ENCODE measurements at regions not wholly inside any gene's neighbourhood (a gene's known extent, or its start where the extent isn't known, plus 50 kb on each side); places are given as distances from the start of the nearest gene placed in this dataset.

- no peak overlapping the region for H3K9ac ChIP-seq (ENCODE audit: low read depth, low read length, poor library complexity)
- H3K23ac ChIP-seq (ENCODE audit: low read depth, low read length, poor library complexity), result no peak overlapping the region
- no peak overlapping the region for H2AFZ ChIP-seq (ENCODE audit: low read length)
- H3K4me1 ChIP-seq (ENCODE audit: control insufficient read depth in 2 of 2, insufficient read depth in 1 of 2, low read depth in 1 of 2, low read length in 2 of 2), result peaks cover 0 to 5% of the 10 kb centered on the region in 2 donors
- no peak overlapping the region for H3K4ac ChIP-seq (ENCODE audit: low read length)
- H3K4me2 ChIP-seq (ENCODE audit: insufficient read depth, low read length, poor library complexity, severe bottlenecking), result no peak overlapping the region
- H2BK12ac ChIP-seq (ENCODE audit: low read length), result no peak overlapping the region
- no peak overlapping the region for H2BK5ac ChIP-seq (ENCODE audit: low read length)
- no peaks in the 10 kb centered on the region for H3K36me3 ChIP-seq (replicated peaks in 1 of 2; ENCODE audit: control insufficient read depth in 2 of 2, insufficient read depth in 2 of 2, low read length in 2 of 2)
- H3K79me1 ChIP-seq (ENCODE audit: low read depth, low read length), result no peaks in the 10 kb centered on the region
- H4K91ac ChIP-seq (ENCODE audit: low read depth, low read length, poor library complexity), result no peak overlapping the region
- H2AK5ac ChIP-seq (ENCODE audit: low read depth, low read length), result no peak overlapping the region
- H2BK15ac ChIP-seq (ENCODE audit: low read length), result no peak overlapping the region
- no peak overlapping the region for H3K4me3 ChIP-seq (ENCODE audit: low read length in 2 of 2)
- H3K9me3 ChIP-seq (replicated peaks in 1 of 2; ENCODE audit: control insufficient read depth in 2 of 2, insufficient read depth in 1 of 2, low read depth in 1 of 2, low read length in 2 of 2), result no peaks in the 10 kb centered on the region
- no peaks in the 10 kb centered on the region for H3K27me3 ChIP-seq (ENCODE audit: control insufficient read depth in 3 of 3, insufficient read depth in 3 of 3, low read depth in 1 of 3, low read length in 3 of 3)
- no peak overlapping the region for H3K27ac ChIP-seq (replicated peaks; ENCODE audit: low read length)
- WGBS, 2 donors (ENCODE audit: extremely low coverage in 2 of 2, insufficient read length in 2 of 2, insufficient replicate concordance in 1 of 2), result no CpG with 5 or more reads among the region's 3 CpGs
- no peak for DNase-seq (ENCODE audit: low spot score)
- H3K18ac ChIP-seq (ENCODE audit: low read length), result no peak overlapping the region
- no peak overlapping the region for H4K8ac ChIP-seq (ENCODE audit: low read depth, low read length)
- no peak overlapping the region for H3K14ac ChIP-seq (ENCODE audit: low read length)
- no peak overlapping the region for H2BK120ac ChIP-seq (ENCODE audit: low read depth, low read length)
Measured at GRCh38 chr1:113246929-113247328, 143.4 kb upstream of the MAGI3 start.

- H3K27ac ChIP-seq (replicated peaks; ENCODE audit: low read length), result no peak overlapping the region
- no peaks in the 10 kb centered on the region for H3K27me3 ChIP-seq (ENCODE audit: control insufficient read depth in 3 of 3, insufficient read depth in 3 of 3, low read depth in 1 of 3, low read length in 3 of 3)
- H2AFZ ChIP-seq (ENCODE audit: low read length), result peak overlapping the region; percentile 13
- H3K9ac ChIP-seq (ENCODE audit: low read depth, low read length, poor library complexity), result no peak overlapping the region
- H3K9me3 ChIP-seq (replicated peaks in 1 of 2; ENCODE audit: control insufficient read depth in 2 of 2, insufficient read depth in 1 of 2, low read depth in 1 of 2, low read length in 2 of 2), result no peaks in the 10 kb centered on the region
- H3K4ac ChIP-seq (ENCODE audit: low read length), result no peak overlapping the region
- H3K79me1 ChIP-seq (ENCODE audit: low read depth, low read length), result no peaks in the 10 kb centered on the region
- H2AK5ac ChIP-seq (ENCODE audit: low read depth, low read length), result no peak overlapping the region
- no peak overlapping the region for H3K23ac ChIP-seq (ENCODE audit: low read depth, low read length, poor library complexity)
- no peak overlapping the region for H3K4me2 ChIP-seq (ENCODE audit: insufficient read depth, low read length, poor library complexity, severe bottlenecking)
- no peaks in the 10 kb centered on the region for H3K36me3 ChIP-seq (replicated peaks in 1 of 2; ENCODE audit: control insufficient read depth in 2 of 2, insufficient read depth in 2 of 2, low read length in 2 of 2)
- no peak for DNase-seq (ENCODE audit: low spot score)
- H2BK120ac ChIP-seq (ENCODE audit: low read depth, low read length), result no peak overlapping the region
- H3K4me3 ChIP-seq (ENCODE audit: low read length in 2 of 2), result no peak overlapping the region
- no peak overlapping the region for H3K18ac ChIP-seq (ENCODE audit: low read length)
- peaks cover 0 to 9% of the 10 kb centered on the region in 2 donors for H3K4me1 ChIP-seq (ENCODE audit: control insufficient read depth in 2 of 2, insufficient read depth in 1 of 2, low read depth in 1 of 2, low read length in 2 of 2)
- no peak overlapping the region for H3K14ac ChIP-seq (ENCODE audit: low read length)
- no CpG with 5 or more reads among the region's 2 CpGs for WGBS, 2 donors (ENCODE audit: extremely low coverage in 2 of 2, insufficient read length in 2 of 2, insufficient replicate concordance in 1 of 2)
- H4K8ac ChIP-seq (ENCODE audit: low read depth, low read length), result no peak overlapping the region
- H2BK15ac ChIP-seq (ENCODE audit: low read length), result no peak overlapping the region
- H2BK12ac ChIP-seq (ENCODE audit: low read length), result no peak overlapping the region
- H4K91ac ChIP-seq (ENCODE audit: low read depth, low read length, poor library complexity), result no peak overlapping the region
- no peak overlapping the region for H2BK5ac ChIP-seq (ENCODE audit: low read length)
Measured at GRCh38 chr1:113247355-113247754, 143.0 kb upstream of the MAGI3 start.

- Histone ChIP-seq H3K4me3 (ENCODE audit: low read length in 2 of 2) (no peak overlapping the region), H3K23ac (ENCODE audit: low read depth, low read length, poor library complexity) (no peak overlapping the region), H3K4me1 (ENCODE audit: control insufficient read depth in 2 of 2, insufficient read depth in 1 of 2, low read depth in 1 of 2, low read length in 2 of 2) (peaks cover 0 to 12% of the 10 kb centered on the region in 2 donors), H4K8ac (ENCODE audit: low read depth, low read length) (no peak overlapping the region), H3K18ac (ENCODE audit: low read length) (peak overlapping the region; percentile 55), H3K27ac (replicated peaks; ENCODE audit: low read length) (no peak overlapping the region), H4K91ac (ENCODE audit: low read depth, low read length, poor library complexity) (no peak overlapping the region), H3K79me1 (ENCODE audit: low read depth, low read length) (no peaks in the 10 kb centered on the region), H3K27me3 (ENCODE audit: control insufficient read depth in 3 of 3, insufficient read depth in 3 of 3, low read depth in 1 of 3, low read length in 3 of 3) (no peaks in the 10 kb centered on the region), H2AFZ (ENCODE audit: low read length) (peak overlapping the region; percentile 13), H3K14ac (ENCODE audit: low read length) (no peak overlapping the region), H2BK12ac (ENCODE audit: low read length) (no peak overlapping the region), H3K4ac (ENCODE audit: low read length) (no peak overlapping the region), H2BK120ac (ENCODE audit: low read depth, low read length) (no peak overlapping the region), H2BK5ac (ENCODE audit: low read length) (no peak overlapping the region), H2AK5ac (ENCODE audit: low read depth, low read length) (no peak overlapping the region), H3K9me3 (replicated peaks in 1 of 2; ENCODE audit: control insufficient read depth in 2 of 2, insufficient read depth in 1 of 2, low read depth in 1 of 2, low read length in 2 of 2) (no peaks in the 10 kb centered on the region), H2BK15ac (ENCODE audit: low read length) (no peak overlapping the region), H3K36me3 (replicated peaks in 1 of 2; ENCODE audit: control insufficient read depth in 2 of 2, insufficient read depth in 2 of 2, low read length in 2 of 2) (no peaks in the 10 kb centered on the region), H3K4me2 (ENCODE audit: insufficient read depth, low read length, poor library complexity, severe bottlenecking) (no peak overlapping the region), H3K9ac (ENCODE audit: low read depth, low read length, poor library complexity) (no peak overlapping the region)
- no peak for DNase-seq (ENCODE audit: low spot score)
- WGBS, 2 donors (ENCODE audit: extremely low coverage in 2 of 2, insufficient read length in 2 of 2, insufficient replicate concordance in 1 of 2), result no CpG with 5 or more reads among the region's 3 CpGs
Measured at GRCh38 chr1:113247782-113248181, 142.5 kb upstream of the MAGI3 start.

- Histone ChIP-seq H3K4ac (ENCODE audit: low read length) (no peak overlapping the region), H3K23ac (ENCODE audit: low read depth, low read length, poor library complexity) (no peak overlapping the region), H2BK5ac (ENCODE audit: low read length) (no peak overlapping the region), H3K4me3 (ENCODE audit: low read length in 2 of 2) (no peak overlapping the region), H2BK120ac (ENCODE audit: low read depth, low read length) (no peak overlapping the region), H3K9me3 (replicated peaks in 1 of 2; ENCODE audit: control insufficient read depth in 2 of 2, insufficient read depth in 1 of 2, low read depth in 1 of 2, low read length in 2 of 2) (no peaks in the 10 kb centered on the region), H3K9ac (ENCODE audit: low read depth, low read length, poor library complexity) (no peak overlapping the region), H2BK12ac (ENCODE audit: low read length) (no peak overlapping the region), H2AFZ (ENCODE audit: low read length) (no peak overlapping the region), H3K4me1 (ENCODE audit: control insufficient read depth in 2 of 2, insufficient read depth in 1 of 2, low read depth in 1 of 2, low read length in 2 of 2) (peaks cover 0 to 18% of the 10 kb centered on the region in 2 donors), H3K36me3 (replicated peaks in 1 of 2; ENCODE audit: control insufficient read depth in 2 of 2, insufficient read depth in 2 of 2, low read length in 2 of 2) (no peaks in the 10 kb centered on the region), H3K14ac (ENCODE audit: low read length) (no peak overlapping the region), H3K27ac (replicated peaks; ENCODE audit: low read length) (no peak overlapping the region), H4K91ac (ENCODE audit: low read depth, low read length, poor library complexity) (no peak overlapping the region), H2AK5ac (ENCODE audit: low read depth, low read length) (no peak overlapping the region), H2BK15ac (ENCODE audit: low read length) (no peak overlapping the region), H3K18ac (ENCODE audit: low read length) (no peak overlapping the region), H3K27me3 (ENCODE audit: control insufficient read depth in 3 of 3, insufficient read depth in 3 of 3, low read depth in 1 of 3, low read length in 3 of 3) (peaks cover 0 to 3% (median 0%) of the 10 kb centered on the region in 3 experiments), H3K79me1 (ENCODE audit: low read depth, low read length) (no peaks in the 10 kb centered on the region), H3K4me2 (ENCODE audit: insufficient read depth, low read length, poor library complexity, severe bottlenecking) (no peak overlapping the region), H4K8ac (ENCODE audit: low read depth, low read length) (no peak overlapping the region)
- no peak for DNase-seq (ENCODE audit: low spot score)
- WGBS, 2 donors (ENCODE audit: extremely low coverage in 2 of 2, insufficient read length in 2 of 2, insufficient replicate concordance in 1 of 2), result no CpG with 5 or more reads among the region's 5 CpGs
Measured at GRCh38 chr1:113248494-113248893, 141.8 kb upstream of the MAGI3 start.
